ENCODE measurements at regions not wholly inside any gene's neighbourhood (a gene's known extent, or its start where the extent isn't known, plus 50 kb on each side); places are given as distances from the start of the nearest gene placed in this dataset.
"Not testable (repeated sequence)": the region's sequence is repeated elsewhere in the genome, so short reads cannot be mapped to it uniquely, and the experiment has no call there.

DNA sequence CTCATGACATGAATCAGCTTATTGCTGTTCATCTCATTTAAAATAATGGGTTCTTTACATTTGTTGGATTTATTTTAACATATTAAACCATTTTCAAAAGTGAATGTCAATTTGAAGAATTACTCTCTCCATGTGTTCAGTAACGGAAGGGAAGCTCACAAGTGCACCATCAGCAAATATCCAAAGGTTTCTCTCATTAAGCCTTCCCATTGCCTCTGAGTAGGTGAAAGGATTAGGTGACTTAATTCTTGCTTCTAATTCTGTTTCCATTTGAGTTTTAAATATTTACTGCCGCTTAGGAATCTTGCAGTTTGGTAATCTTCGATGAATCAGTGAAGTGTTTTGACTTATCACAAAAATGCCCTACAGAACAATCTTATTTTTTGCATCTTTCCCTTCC lies 145.1 kb upstream of the NYAP2 start:
- no peak overlapping the region for H3K27ac ChIP-seq
- H3K27me3 ChIP-seq (replicated peaks): no peaks in the 10 kb centered on the region
- no peak for DNase-seq
- no peak overlapping the region for H3K4me3 ChIP-seq (ENCODE audit: low read depth, low read length)
- in situ Hi-C loops (cut with HindIII; ENCODE audit: low pct_ligation_motif_present, low sequenced_read_pairs): no loop called here
- no peak for TF ChIP-seq CTCF (IDR thresholded peaks at IDR 0.05; ENCODE audit: low read depth, low read length, missing control alignments)
- H3K36me3 ChIP-seq (replicated peaks): no peaks in the 10 kb centered on the region

- Histone ChIP-seq H3K36me3 (replicated peaks) (no peaks in the 10 kb centered on the region), H3K27me3 (replicated peaks) (no peaks in the 10 kb centered on the region), H3K4me3 (ENCODE audit: low read depth, low read length) (no peak overlapping the region), H3K27ac (no peak overlapping the region)
- in situ Hi-C loops (cut with HindIII; ENCODE audit: low pct_ligation_motif_present, low sequenced_read_pairs): no loop called here
- no peak for DNase-seq
- no peak for TF ChIP-seq CTCF (IDR thresholded peaks at IDR 0.05; ENCODE audit: low read depth, low read length, missing control alignments)
Observed at GRCh38 chr2:225244933-225245332, 154.6 kb upstream of the NYAP2 start.

- DNase-seq: no peak
- H3K36me3 ChIP-seq (replicated peaks): no peaks in the 10 kb centered on the region
- no peaks in the 10 kb centered on the region for H3K27me3 ChIP-seq (replicated peaks)
- no peak overlapping the region for H3K27ac ChIP-seq
- no peak for TF ChIP-seq CTCF (IDR thresholded peaks at IDR 0.05; ENCODE audit: low read depth, low read length, missing control alignments)
- no peak overlapping the region for H3K4me3 ChIP-seq (ENCODE audit: low read depth, low read length)
- in situ Hi-C loops (cut with HindIII; ENCODE audit: low pct_ligation_motif_present, low sequenced_read_pairs): no loop called here
Observed at GRCh38 chr2:225236769-225237323, 162.7 kb upstream of the NYAP2 start.

- in situ Hi-C loops (cut with HindIII; ENCODE audit: low pct_ligation_motif_present, low sequenced_read_pairs): no loop called here
- peak; percentile 22 for DNase-seq
- H3K4me3 ChIP-seq (ENCODE audit: low read depth, low read length): no peak overlapping the region
Observed at GRCh38 chr2:225233234-225233633, 166.3 kb upstream of the NYAP2 start.

GRCh38 chr2:225231900-225232299 lies 167.6 kb upstream of the NYAP2 start:
- TF ChIP-seq CTCF (IDR thresholded peaks at IDR 0.05; ENCODE audit: low read depth, low read length, missing control alignments): no peak
- Histone ChIP-seq H3K27me3 (replicated peaks) (no peaks in the 10 kb centered on the region), H3K27ac (no peak overlapping the region), H3K4me3 (ENCODE audit: low read depth, low read length) (no peak overlapping the region), H3K36me3 (replicated peaks) (no peaks in the 10 kb centered on the region)
- DNase-seq: no peak
- in situ Hi-C loops (cut with HindIII; ENCODE audit: low pct_ligation_motif_present, low sequenced_read_pairs): no loop called here

More at GRCh38 chr2:225233234-225233633, 166.3 kb upstream of the NYAP2 start:
- no peak for TF ChIP-seq CTCF (IDR thresholded peaks at IDR 0.05; ENCODE audit: low read depth, low read length, missing control alignments)
- Histone ChIP-seq H3K27ac (no peak overlapping the region), H3K36me3 (replicated peaks) (no peaks in the 10 kb centered on the region), H3K27me3 (replicated peaks) (no peaks in the 10 kb centered on the region)

- H3K4me3 ChIP-seq (ENCODE audit: low read depth, low read length); H3K27ac ChIP-seq; DNase-seq; H3K27me3 ChIP-seq (replicated peaks); H3K36me3 ChIP-seq (replicated peaks); in situ Hi-C loops (cut with HindIII; ENCODE audit: low pct_ligation_motif_present, low sequenced_read_pairs): not testable (repeated sequence)
Observed at GRCh38 chr2:225229346-225229745, 170.2 kb upstream of the NYAP2 start.
